H1 (cell line): ENCODE measurements at regions not wholly inside any gene's neighbourhood (a gene's known extent, or its start where the extent isn't known, plus 50 kb on each side); places are given as distances from the start of the nearest gene placed in this dataset.

Source experiments
- EZH2 ChIP-seq: fragments of 200-600 bp; sonication (generic); IDR thresholded peaks from 2 replicates; pipeline ENCODE4 v1.7.1; 2012; ENCODE audit warnings: low read depth, mild to moderate bottlenecking, moderate library complexity, low read length, inconsistent platforms; ENCODE audit not compliant: severe bottlenecking
- JUN ChIP-seq: IDR thresholded peaks from 2 replicates; pipeline ENCODE4 v1.6.1; 2011; ENCODE audit warnings: low read depth, mild to moderate bottlenecking, improper control_type of control experiment, low read length
- RNF2 ChIP-seq: fragments of 200-900, 300-1000 bp; sonication (generic); IDR thresholded peaks from 2 replicates; pipeline ENCODE4 v1.7.1; 2016; ENCODE audit warnings: borderline replicate concordance, low read depth, mild to moderate bottlenecking, antibody characterized with exemption, low read length; ENCODE audit not compliant: poor library complexity, severe bottlenecking; ENCODE audit errors: missing control alignments
- SP2 ChIP-seq: IDR thresholded peaks from 2 replicates; pipeline ENCODE4 v1.6.1; 2012; ENCODE audit warnings: mild to moderate bottlenecking, low read length, inconsistent platforms
- SUZ12 ChIP-seq: fragments of 200-600 bp; sonication (generic); IDR thresholded peaks from 2 replicates; pipeline ENCODE4 v1.6.1; 2012; ENCODE audit warnings: mild to moderate bottlenecking, inconsistent platforms, low read length, moderate library complexity, mixed read lengths
- USF2 ChIP-seq: IDR thresholded peaks from 2 replicates; pipeline ENCODE4 v1.6.1; 2011; ENCODE audit warnings: low read length, improper control_type of control experiment

- TF ChIP-seq RNF2 (no peak), SP2 (no peak), USF2 (no peak), EZH2 (no peak), JUN (no peak), SUZ12 (no peak)
These were observed 110.8 kb upstream of the NOCT start (continued) for GRCh38 chr4:138904793-138905192.
